Mucosa of stomach (tissue), 1 donor: ENCODE measurements at regions not wholly inside any gene's neighbourhood (a gene's known extent, or its start where the extent isn't known, plus 50 kb on each side); places are given as distances from the start of the nearest gene placed in this dataset.
"Not testable (repeated sequence)": the region's sequence is repeated elsewhere in the genome, so short reads cannot be mapped to it uniquely, and the experiment has no call there.

Experiments used
- H3K27me3 ChIP-seq: one replicate; pipeline ENCODE4 v1.7.0; 2013; ENCODE audit warnings: mild to moderate bottlenecking, low read length; ENCODE audit not compliant: control insufficient read depth, insufficient read depth
- H3K36me3 ChIP-seq: one replicate; pipeline ENCODE4 v1.7.0; 2013; ENCODE audit warnings: low read length; ENCODE audit not compliant: control insufficient read depth, insufficient read depth
- H3K4me1 ChIP-seq: one replicate; pipeline ENCODE4 v1.7.0; 2013; ENCODE audit warnings: mild to moderate bottlenecking, low read length; ENCODE audit not compliant: control insufficient read depth, insufficient read depth
- H3K4me3 ChIP-seq: one replicate; pipeline ENCODE4 v1.7.0; 2013; ENCODE audit warnings: low read length
- H3K9ac ChIP-seq: one replicate; pipeline ENCODE4 v1.7.0; 2013; ENCODE audit warnings: mild to moderate bottlenecking, low read length, moderate library complexity
- H3K9me3 ChIP-seq: one replicate; pipeline ENCODE4 v1.7.0; 2013; ENCODE audit warnings: mild to moderate bottlenecking, low read length, moderate library complexity; ENCODE audit not compliant: control insufficient read depth
- donor health status: Pancreatic carcinoma.

- not testable (repeated sequence) for H3K9me3 ChIP-seq, H3K4me3 ChIP-seq, H3K27me3 ChIP-seq, H3K4me1 ChIP-seq, H3K9ac ChIP-seq, H3K36me3 ChIP-seq
Measured at GRCh38 chr2:87464219-87464618, 283.7 kb upstream of the PLGLB2 start.

- not testable (repeated sequence) for H3K9me3 ChIP-seq, H3K4me3 ChIP-seq, H3K27me3 ChIP-seq, H3K4me1 ChIP-seq, H3K36me3 ChIP-seq, H3K9ac ChIP-seq
Measured at GRCh38 chr2:87465730-87466129, 282.2 kb upstream of the PLGLB2 start.

GRCh38 chr2:87466591-87467120, 281.2 kb upstream of the PLGLB2 start:
- not testable (repeated sequence) for H3K27me3 ChIP-seq, H3K4me3 ChIP-seq, H3K9me3 ChIP-seq, H3K36me3 ChIP-seq, H3K9ac ChIP-seq, H3K4me1 ChIP-seq

- H3K27me3 ChIP-seq, H3K9me3 ChIP-seq, H3K36me3 ChIP-seq, H3K4me3 ChIP-seq, H3K9ac ChIP-seq, H3K4me1 ChIP-seq: not testable (repeated sequence)
Measured at GRCh38 chr2:87468429-87468981, 279.4 kb upstream of the PLGLB2 start.

GRCh38 chr2:87469180-87470151, 278.4 kb upstream of the PLGLB2 start:
- not testable (repeated sequence) for H3K9me3 ChIP-seq, H3K27me3 ChIP-seq, H3K4me1 ChIP-seq, H3K4me3 ChIP-seq, H3K9ac ChIP-seq, H3K36me3 ChIP-seq

GRCh38 chr2:87470381-87471380, 277.2 kb upstream of the PLGLB2 start:
- not testable (repeated sequence) for H3K36me3 ChIP-seq, H3K4me3 ChIP-seq, H3K9ac ChIP-seq, H3K9me3 ChIP-seq, H3K27me3 ChIP-seq, H3K4me1 ChIP-seq

- not testable (repeated sequence) for H3K9me3 ChIP-seq, H3K4me1 ChIP-seq, H3K36me3 ChIP-seq, H3K4me3 ChIP-seq, H3K9ac ChIP-seq, H3K27me3 ChIP-seq
Measured at GRCh38 chr2:87471478-87471877, 276.4 kb upstream of the PLGLB2 start.

GRCh38 chr2:87476223-87476872, 271.5 kb upstream of the PLGLB2 start:
- H3K9me3 ChIP-seq, H3K27me3 ChIP-seq, H3K4me1 ChIP-seq, H3K4me3 ChIP-seq, H3K9ac ChIP-seq, H3K36me3 ChIP-seq: not testable (repeated sequence)

GRCh38 chr2:87476936-87477335, 271.0 kb upstream of the PLGLB2 start:
- H3K4me3 ChIP-seq, H3K36me3 ChIP-seq, H3K27me3 ChIP-seq, H3K9me3 ChIP-seq, H3K9ac ChIP-seq, H3K4me1 ChIP-seq: not testable (repeated sequence)

GRCh38 chr2:87477669-87478428, 270.0 kb upstream of the PLGLB2 start:
- not testable (repeated sequence) for H3K27me3 ChIP-seq, H3K9me3 ChIP-seq, H3K4me1 ChIP-seq, H3K9ac ChIP-seq, H3K4me3 ChIP-seq, H3K36me3 ChIP-seq

- H3K36me3 ChIP-seq, H3K27me3 ChIP-seq: not testable (repeated sequence)
Measured at GRCh38 chr2:87478911-87479310, 269.0 kb upstream of the PLGLB2 start.

More at GRCh38 chr2:87478911-87479310, 269.0 kb upstream of the PLGLB2 start:
- not testable (repeated sequence) for H3K4me1 ChIP-seq, H3K9me3 ChIP-seq, H3K4me3 ChIP-seq, H3K9ac ChIP-seq
